ENCODE measurements at regions not wholly inside any gene's neighbourhood (a gene's known extent, or its start where the extent isn't known, plus 50 kb on each side); places are given as distances from the start of the nearest gene placed in this dataset.

DNA sequence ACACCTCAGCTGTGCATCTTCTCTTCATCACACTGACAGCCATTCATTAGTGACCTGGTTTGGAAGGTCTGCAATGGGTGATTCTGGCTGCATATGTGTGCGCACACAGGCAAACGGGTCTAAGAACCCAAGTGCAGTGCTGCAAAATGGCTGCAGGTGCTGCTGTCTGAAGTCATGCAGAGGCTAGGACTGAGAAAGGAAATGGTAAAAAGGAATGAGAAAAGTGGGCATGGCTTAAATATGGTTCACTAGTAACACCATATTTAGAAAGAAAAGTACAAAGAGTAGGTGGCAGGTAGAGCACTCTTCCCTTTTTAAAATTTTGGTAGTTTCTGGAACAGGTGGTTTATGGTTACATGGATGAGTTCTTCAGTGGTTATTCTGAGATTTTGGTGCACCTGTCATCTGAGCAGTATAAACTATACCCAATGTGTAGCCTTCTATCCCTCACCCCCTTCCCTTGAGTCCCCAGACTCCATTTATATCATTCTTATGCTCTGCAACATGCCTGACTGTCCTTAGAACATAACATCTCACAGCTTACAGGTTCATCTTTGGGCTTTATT is 78.4 kb downstream of the CCNG2 start:
- Mint-ChIP-seq H3K36me3 (ENCODE audit: low read depth, unreplicated experiment) (no peaks in the 10 kb centered on the region), H3K27ac (ENCODE audit: unreplicated experiment) (no peak overlapping the region), H3K4me3 (ENCODE audit: unreplicated experiment) (no peak overlapping the region), H3K9me3 (ENCODE audit: unreplicated experiment) (peaks cover 4% of the 10 kb centered on the region), H3K4me1 (ENCODE audit: unreplicated experiment) (no peaks in the 10 kb centered on the region), H3K27me3 (ENCODE audit: unreplicated experiment) (no peaks in the 10 kb centered on the region)
- TF ChIP-seq, protein P1, sequence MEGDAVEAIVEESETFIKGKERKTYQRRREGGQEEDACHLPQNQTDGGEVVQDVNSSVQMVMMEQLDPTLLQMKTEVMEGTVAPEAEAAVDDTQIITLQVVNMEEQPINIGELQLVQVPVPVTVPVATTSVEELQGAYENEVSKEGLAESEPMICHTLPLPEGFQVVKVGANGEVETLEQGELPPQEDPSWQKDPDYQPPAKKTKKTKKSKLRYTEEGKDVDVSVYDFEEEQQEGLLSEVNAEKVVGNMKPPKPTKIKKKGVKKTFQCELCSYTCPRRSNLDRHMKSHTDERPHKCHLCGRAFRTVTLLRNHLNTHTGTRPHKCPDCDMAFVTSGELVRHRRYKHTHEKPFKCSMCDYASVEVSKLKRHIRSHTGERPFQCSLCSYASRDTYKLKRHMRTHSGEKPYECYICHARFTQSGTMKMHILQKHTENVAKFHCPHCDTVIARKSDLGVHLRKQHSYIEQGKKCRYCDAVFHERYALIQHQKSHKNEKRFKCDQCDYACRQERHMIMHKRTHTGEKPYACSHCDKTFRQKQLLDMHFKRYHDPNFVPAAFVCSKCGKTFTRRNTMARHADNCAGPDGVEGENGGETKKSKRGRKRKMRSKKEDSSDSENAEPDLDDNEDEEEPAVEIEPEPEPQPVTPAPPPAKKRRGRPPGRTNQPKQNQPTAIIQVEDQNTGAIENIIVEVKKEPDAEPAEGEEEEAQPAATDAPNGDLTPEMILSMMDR (IDR thresholded peaks at IDR 0.05; ENCODE audit: unreplicated experiment) = no peak
- no peak for DNase-seq (ENCODE audit: low spot score)

DNA sequence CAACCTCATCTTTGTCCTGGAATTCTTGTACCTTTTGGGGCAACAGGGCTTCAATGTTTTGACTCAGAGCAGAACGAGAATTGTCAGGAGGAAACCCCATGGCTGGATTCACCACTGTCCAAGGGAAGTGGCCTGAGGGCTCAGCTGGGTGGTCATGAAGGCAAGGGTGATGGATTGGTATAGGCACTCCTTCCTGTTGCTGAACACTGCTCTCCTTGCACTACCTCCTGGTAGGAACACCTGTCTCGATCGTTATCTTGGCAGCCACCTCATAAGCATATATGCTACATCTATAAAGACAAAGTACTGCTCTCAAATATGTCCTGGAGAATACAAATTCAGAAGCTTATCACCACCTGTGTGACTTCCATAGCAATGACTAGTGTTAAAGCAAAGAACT is 79.8 kb downstream of the CCNG2 start:
- H3K27me3 Mint-ChIP-seq (ENCODE audit: unreplicated experiment) = peaks cover 1% of the 10 kb centered on the region
- no peak overlapping the region for H3K27ac Mint-ChIP-seq (ENCODE audit: unreplicated experiment)
- TF ChIP-seq, protein P1 (IDR thresholded peaks at IDR 0.05; ENCODE audit: unreplicated experiment) = no peak
- H3K4me1 Mint-ChIP-seq (ENCODE audit: unreplicated experiment) = no peaks in the 10 kb centered on the region
- no peaks in the 10 kb centered on the region for H3K36me3 Mint-ChIP-seq (ENCODE audit: low read depth, unreplicated experiment)
- no peak overlapping the region for H3K4me3 Mint-ChIP-seq (ENCODE audit: unreplicated experiment)
- no peak for DNase-seq (ENCODE audit: low spot score)
- H3K9me3 Mint-ChIP-seq (ENCODE audit: unreplicated experiment) = peaks cover 4% of the 10 kb centered on the region

DNA sequence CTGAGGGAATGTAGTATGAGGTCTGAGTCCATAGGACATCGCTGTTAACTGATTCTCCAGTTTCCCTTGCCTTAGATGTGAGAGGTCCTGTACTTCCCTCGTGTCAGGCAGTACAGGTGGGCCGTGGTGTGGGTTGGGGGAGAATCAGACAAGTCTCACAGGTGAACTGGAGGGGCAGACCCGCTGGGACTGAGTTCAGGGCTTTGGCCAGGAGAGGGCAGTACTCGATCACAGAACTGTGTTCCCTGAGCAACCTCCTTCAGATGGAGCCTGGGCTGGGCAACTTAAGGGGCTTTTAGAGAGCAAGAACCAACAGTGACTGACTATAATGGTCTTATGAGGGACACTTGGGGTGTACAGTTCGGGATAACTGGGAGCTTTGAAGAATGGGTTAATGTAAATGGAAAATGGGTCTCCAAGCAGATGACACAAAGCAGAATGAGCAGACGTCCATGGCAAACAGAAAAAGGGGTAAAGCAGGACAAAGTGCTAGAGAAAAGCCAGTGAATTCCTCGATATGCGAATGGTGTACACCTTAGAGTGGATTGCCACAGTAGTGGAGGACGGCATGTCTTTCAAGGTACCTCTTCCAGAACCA is 83.6 kb downstream of the CCNG2 start:
- H3K27me3 Mint-ChIP-seq (ENCODE audit: unreplicated experiment) = peaks cover 2% of the 10 kb centered on the region

DNA sequence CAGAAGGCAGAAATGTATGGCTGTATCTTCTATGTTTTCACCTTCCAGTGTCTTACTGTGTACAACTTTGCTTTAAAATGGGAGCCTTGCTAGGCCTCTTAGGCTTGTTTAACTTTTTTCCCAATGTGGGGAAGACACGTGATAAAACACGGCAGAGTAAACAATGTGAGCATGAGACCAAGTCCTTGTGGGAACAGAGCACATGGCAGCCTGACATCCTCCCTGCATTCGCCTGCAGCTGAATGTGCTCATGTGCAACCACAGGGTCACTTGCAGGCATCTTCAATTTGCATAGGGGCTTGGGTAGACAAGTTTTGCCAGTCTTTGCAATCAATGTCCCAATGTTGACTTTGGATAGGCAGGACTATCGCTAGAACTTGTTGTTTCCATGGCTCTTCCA is 91.8 kb downstream of the CCNG2 start:
- no peak overlapping the region for H3K4me3 Mint-ChIP-seq (ENCODE audit: unreplicated experiment)
- H3K27me3 Mint-ChIP-seq (ENCODE audit: unreplicated experiment) = no peaks in the 10 kb centered on the region

More for the DNA sequence above, 83.6 kb downstream of the CCNG2 start:
- Mint-ChIP-seq H3K36me3 (ENCODE audit: low read depth, unreplicated experiment) (no peaks in the 10 kb centered on the region), H3K4me3 (ENCODE audit: unreplicated experiment) (no peak overlapping the region), H3K27ac (ENCODE audit: unreplicated experiment) (no peak overlapping the region), H3K9me3 (ENCODE audit: unreplicated experiment) (no peaks in the 10 kb centered on the region), H3K4me1 (ENCODE audit: unreplicated experiment) (no peaks in the 10 kb centered on the region)
- TF ChIP-seq, protein P1 (IDR thresholded peaks at IDR 0.05; ENCODE audit: unreplicated experiment) = peak; percentile 80
- DNase-seq (ENCODE audit: low spot score) = peak; percentile 85

DNA sequence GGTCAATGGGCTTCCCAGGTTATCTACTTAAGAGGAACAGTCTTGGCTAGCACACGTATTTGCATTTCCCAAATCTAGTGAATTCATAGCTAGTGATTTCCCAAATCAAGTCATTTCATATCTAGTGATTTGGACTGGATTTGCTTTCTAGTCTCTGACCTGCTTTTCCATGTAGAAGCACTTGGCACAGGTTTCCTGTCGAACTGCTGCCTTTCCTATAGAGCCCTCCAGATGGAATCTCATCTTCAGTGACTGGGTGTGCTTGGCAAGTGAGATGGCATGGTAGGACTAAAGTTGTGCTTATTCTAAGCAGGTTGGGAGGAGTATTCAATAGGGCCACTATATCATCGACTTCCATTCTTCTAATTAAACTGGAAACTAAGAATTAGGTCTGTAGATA is 94.7 kb downstream of the CCNG2 start:
- Mint-ChIP-seq H3K4me1 (ENCODE audit: unreplicated experiment) (no peaks in the 10 kb centered on the region), H3K4me3 (ENCODE audit: unreplicated experiment) (no peak overlapping the region), H3K36me3 (ENCODE audit: low read depth, unreplicated experiment) (no peaks in the 10 kb centered on the region), H3K27ac (ENCODE audit: unreplicated experiment) (no peak overlapping the region), H3K9me3 (ENCODE audit: unreplicated experiment) (no peaks in the 10 kb centered on the region), H3K27me3 (ENCODE audit: unreplicated experiment) (no peaks in the 10 kb centered on the region)
- no peak for DNase-seq (ENCODE audit: low spot score)
- TF ChIP-seq, protein P1 (IDR thresholded peaks at IDR 0.05; ENCODE audit: unreplicated experiment) = no peak

More for the DNA sequence above, 91.8 kb downstream of the CCNG2 start:
- no peak for DNase-seq (ENCODE audit: low spot score)
- Mint-ChIP-seq H3K36me3 (ENCODE audit: low read depth, unreplicated experiment) (no peaks in the 10 kb centered on the region), H3K27ac (ENCODE audit: unreplicated experiment) (no peak overlapping the region), H3K9me3 (ENCODE audit: unreplicated experiment) (no peaks in the 10 kb centered on the region), H3K4me1 (ENCODE audit: unreplicated experiment) (no peaks in the 10 kb centered on the region)
- TF ChIP-seq, protein P1 (IDR thresholded peaks at IDR 0.05; ENCODE audit: unreplicated experiment) = no peak

Data from endothelial cell (in vitro differentiated cells).